ENCODE measurements at regions not wholly inside any gene's neighbourhood (a gene's known extent, or its start where the extent isn't known, plus 50 kb on each side); places are given as distances from the start of the nearest gene placed in this dataset.
"Not testable (repeated sequence)": the region's sequence is repeated elsewhere in the genome, so short reads cannot be mapped to it uniquely, and the experiment has no call there.

- Histone ChIP-seq H3K27ac (no peak overlapping the region), H3K4me3 (no peak overlapping the region)
- DNase-seq (ENCODE audit: low spot score): no peak
- no peak for TF ChIP-seq CTCF (IDR thresholded peaks at IDR 0.05)
These were observed 75.1 kb upstream of the NUP50 start for GRCh38 chr22:45088576-45088975.

- DNase-seq (ENCODE audit: low spot score): no peak
- no peak for TF ChIP-seq CTCF (IDR thresholded peaks at IDR 0.05)
- Histone ChIP-seq H3K4me3 (no peak overlapping the region), H3K27ac (no peak overlapping the region)
These were observed 73.2 kb upstream of the NUP50 start for GRCh38 chr22:45090497-45090910.

GRCh38 chr22:45091254-45091854 lies 72.4 kb upstream of the NUP50 start:
- Histone ChIP-seq H3K27ac (no peak overlapping the region), H3K4me3 (no peak overlapping the region)
- DNase-seq (ENCODE audit: low spot score): no peak
- TF ChIP-seq CTCF (IDR thresholded peaks at IDR 0.05): no peak

- not testable (repeated sequence) for DNase-seq (ENCODE audit: low spot score); H3K4me3 ChIP-seq; H3K27ac ChIP-seq
These were observed 71.8 kb upstream of the NUP50 start for GRCh38 chr22:45091875-45092274.

GRCh38 chr22:45092644-45093043 lies 71.1 kb upstream of the NUP50 start:
- no peak for TF ChIP-seq CTCF (IDR thresholded peaks at IDR 0.05)
- Histone ChIP-seq H3K4me3 (no peak overlapping the region), H3K27ac (no peak overlapping the region)
- no peak for DNase-seq (ENCODE audit: low spot score)

- DNase-seq (ENCODE audit: low spot score): no peak
These were observed 70.1 kb upstream of the NUP50 start for GRCh38 chr22:45093609-45094008.

GRCh38 chr22:45094081-45094720 lies 69.5 kb upstream of the NUP50 start:
- no peak overlapping the region for H3K4me3 ChIP-seq
- DNase-seq (ENCODE audit: low spot score): no peak
- no peak for TF ChIP-seq CTCF (IDR thresholded peaks at IDR 0.05)
- H3K27ac ChIP-seq: no peak overlapping the region

More at GRCh38 chr22:45093609-45094008, 70.1 kb upstream of the NUP50 start:
- TF ChIP-seq CTCF (IDR thresholded peaks at IDR 0.05): no peak
- no peak overlapping the region for H3K27ac ChIP-seq
- no peak overlapping the region for H3K4me3 ChIP-seq

Measured in coronary artery (tissue), 2 donors.